Kidney (tissue), 13 donors: ENCODE measurements at regions not wholly inside any gene's neighbourhood (a gene's known extent, or its start where the extent isn't known, plus 50 kb on each side); places are given as distances from the start of the nearest gene placed in this dataset.

Experiments used
- DNase-seq, 5 donors: peaks; one replicate each; pipeline ENCODE4 v3.0.0-alpha.2; 2013 to 2020
- FAIRE-seq: peaks from 2 replicates; lab custom pipeline; 2012; peaks lifted over from hg19 to GRCh38; lab: Jason Lieb, UNC
- H3K27ac ChIP-seq, 2 donors: one replicate each; pipeline ENCODE4 v1.7.0; 2013; ENCODE audit warnings: low read depth in 2 of 2, low read length in 2 of 2, inconsistent platforms in 1 of 2
- H3K27me3 ChIP-seq: one replicate; pipeline ENCODE4 v1.7.1; 2013; ENCODE audit warnings: low read length, inconsistent platforms; ENCODE audit not compliant: control insufficient read depth, insufficient read depth
- H3K36me3 ChIP-seq, 3 donors: one replicate each; pipeline versions ENCODE4 v1.7.0 to v1.7.1; 2013; ENCODE audit warnings: low read length in 3 of 3, control low read depth in 1 of 3, inconsistent platforms in 1 of 3; ENCODE audit not compliant: insufficient read depth in 3 of 3, control insufficient read depth in 2 of 3
- H3K4me1 ChIP-seq, 3 donors: one replicate each; pipeline versions ENCODE4 v1.7.0 to v1.7.1; 2013; ENCODE audit warnings: low read length in 3 of 3, inconsistent platforms in 1 of 3, low read depth in 1 of 3; ENCODE audit not compliant: control insufficient read depth in 2 of 3, insufficient read depth in 2 of 3
- H3K4me3 ChIP-seq, 3 donors: one replicate each; pipeline versions ENCODE4 v1.7.0 to v1.8.1; 2013; ENCODE audit warnings: low read length in 3 of 3, control low read depth in 1 of 3, inconsistent platforms in 1 of 3
- H3K9ac ChIP-seq, 3 donors: one replicate each; pipeline versions ENCODE4 v1.7.0 to v1.7.1; 2013; ENCODE audit warnings: low read length in 3 of 3, control low read depth in 1 of 3, inconsistent platforms in 1 of 3
- H3K9me3 ChIP-seq, 3 donors: one replicate each; pipeline versions ENCODE4 v1.7.0 to v1.7.1; 2013; ENCODE audit warnings: low read length in 3 of 3, control low read depth in 1 of 3, inconsistent platforms in 1 of 3; ENCODE audit not compliant: control insufficient read depth in 2 of 3, insufficient read depth in 1 of 3
- CTCF ChIP-seq: IDR thresholded peaks from 3 replicates; pipeline ENCODE4 v1.5.1; 2012; ENCODE audit warnings: mild to moderate bottlenecking, moderate library complexity, borderline replicate concordance; ENCODE audit not compliant: insufficient read depth; ENCODE audit errors: extremely low read depth
- intact Hi-C: fragments of 100-400 bp; cut with DNase I; formaldehyde crosslinking; loops from one replicate; pipeline ENCODE4 v1.11.1; 2022
- donor health status: control.
- donor health status: control.
- donor health status: control.
- donor health status: control.
- donor health status: control.
- donor health status: DM: yes; HTN: yes; CAD: no.
- donor health status: Normal renal cell carcinoma (clear cell type).

GRCh38 chr1:38488162-38488898, 371.2 kb downstream of the RRAGC start:
- no peak for DNase-seq
- Histone ChIP-seq H3K9me3 (no peaks in the 10 kb centered on the region), H3K27me3 (no peaks in the 10 kb centered on the region), H3K4me3 (no peak overlapping the region), H3K9ac (no peak overlapping the region), H3K36me3 (no peaks in the 10 kb centered on the region), H3K4me1 (peaks cover 0 to 3% (median 0%) of the 10 kb centered on the region in 3 donors), H3K27ac (no peak overlapping the region)
- FAIRE-seq = no peak
- intact Hi-C loops = no loop called here
- no peak for TF ChIP-seq CTCF

GRCh38 chr1:38487396-38487795, 372.2 kb downstream of the RRAGC start:
- Histone ChIP-seq H3K36me3 (no peaks in the 10 kb centered on the region), H3K27ac (no peak overlapping the region), H3K9ac (no peak overlapping the region), H3K4me3 (no peak overlapping the region), H3K4me1 (peaks cover 0 to 3% (median 0%) of the 10 kb centered on the region in 3 donors), H3K27me3 (no peaks in the 10 kb centered on the region), H3K9me3 (no peaks in the 10 kb centered on the region)
- intact Hi-C loops = no loop called here
- FAIRE-seq (no peak), DNase-seq (no peak)
- no peak for TF ChIP-seq CTCF

- no peak for TF ChIP-seq CTCF
- H3K27ac ChIP-seq = no peak overlapping the region
- H3K9ac ChIP-seq = no peak overlapping the region
- FAIRE-seq (no peak), DNase-seq (no peak)
- no peaks in the 10 kb centered on the region for H3K9me3 ChIP-seq
- peaks cover 0 to 3% (median 0%) of the 10 kb centered on the region in 3 donors for H3K4me1 ChIP-seq
- no peak overlapping the region for H3K4me3 ChIP-seq
- intact Hi-C loops = no loop called here
- no peaks in the 10 kb centered on the region for H3K36me3 ChIP-seq
- no peaks in the 10 kb centered on the region for H3K27me3 ChIP-seq
Measured at GRCh38 chr1:38486085-38486484, 373.5 kb downstream of the RRAGC start.
